HG02588 (cell line): ENCODE measurements at regions not wholly inside any gene's neighbourhood (a gene's known extent, or its start where the extent isn't known, plus 50 kb on each side); places are given as distances from the start of the nearest gene placed in this dataset.
"Not testable (repeated sequence)": the region's sequence is repeated elsewhere in the genome, so short reads cannot be mapped to it uniquely, and the experiment has no call there.

Experiments used
- ATAC-seq: cut with Tn5 transposase; IDR thresholded peaks from one replicate; pipeline ENCODE4 v1.9.1; 2021; ENCODE audit warnings: mild to moderate bottlenecking, moderate library complexity; ENCODE audit not compliant: unreplicated experiment

DNA sequence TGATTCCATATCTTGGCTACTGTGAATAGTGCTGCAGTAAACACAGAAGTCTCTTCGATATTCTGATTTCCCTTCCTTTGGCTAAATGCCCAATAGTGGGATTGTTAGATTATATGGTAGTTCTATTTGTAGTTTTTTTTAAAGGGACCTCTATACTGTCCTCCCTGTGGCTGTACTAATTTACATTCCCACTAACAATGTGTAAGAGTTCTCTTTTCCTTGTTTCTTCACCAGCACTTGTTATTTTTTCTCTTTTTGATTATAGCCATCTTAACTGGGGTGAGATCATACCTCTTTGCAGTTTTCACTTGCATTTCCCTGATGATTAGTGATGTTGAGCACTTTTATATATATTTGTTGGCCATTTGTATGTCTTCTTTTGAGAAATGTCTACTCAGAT lies 102.0 kb downstream of the CARTPT start:
- no peak for ATAC-seq

GRCh38 chr5:71822065-71822464 lies 103.0 kb downstream of the CARTPT start:
- not testable (repeated sequence) for ATAC-seq

DNA sequence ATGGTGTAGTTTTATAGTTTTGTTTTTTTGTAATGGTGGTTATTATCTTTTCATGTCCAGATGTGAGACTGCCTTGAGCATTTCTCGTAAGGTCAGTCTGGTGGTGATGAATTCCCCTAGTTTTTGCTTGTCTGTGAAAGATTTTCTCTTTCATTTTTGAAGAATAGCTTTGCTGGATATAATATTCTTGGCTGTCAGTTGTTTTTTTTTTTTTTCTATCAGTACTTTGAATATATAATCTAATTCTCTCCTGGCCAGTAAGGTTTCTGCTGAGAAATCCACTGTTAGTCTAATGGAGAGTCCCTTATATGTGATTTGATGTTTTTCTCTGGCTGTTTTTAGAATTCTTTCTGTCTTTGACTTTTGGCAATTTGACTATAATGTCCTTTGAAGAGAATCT lies 106.9 kb downstream of the CARTPT start:
- ATAC-seq, result no peak

DNA sequence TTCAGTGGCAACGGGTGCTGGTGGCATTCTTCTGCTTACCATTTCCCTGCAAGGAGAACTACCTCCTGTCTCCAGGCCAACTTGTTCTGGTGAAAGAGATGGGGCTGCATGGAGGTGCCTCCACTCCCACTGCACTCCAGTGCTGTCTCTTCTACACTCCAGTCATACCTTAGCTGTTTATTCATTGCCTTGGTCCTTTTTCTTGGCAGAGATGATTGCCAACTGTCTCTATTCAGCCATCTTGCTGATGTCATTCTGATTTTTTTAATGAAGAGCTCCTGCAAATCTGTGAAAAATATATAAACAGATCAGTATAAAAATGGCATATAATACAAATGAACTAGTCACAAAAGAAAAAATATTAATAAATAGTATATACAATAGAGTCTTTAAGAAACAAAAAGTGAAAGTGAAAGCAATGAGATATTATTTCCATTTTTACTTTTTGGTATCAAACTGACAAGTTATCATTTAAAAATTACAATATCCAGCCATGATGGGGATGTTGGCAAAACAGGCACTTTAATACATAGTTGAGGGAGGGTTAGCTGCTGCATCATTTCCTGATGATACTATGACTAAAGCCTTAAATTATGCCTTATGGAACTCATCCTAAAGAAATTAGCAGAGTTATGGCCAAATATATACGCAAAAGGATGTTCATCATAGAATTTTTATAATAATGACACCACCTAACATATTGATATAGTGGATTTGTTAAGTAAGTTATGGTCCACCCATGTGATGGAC lies 109.4 kb downstream of the CARTPT start:
- ATAC-seq, result no peak

- ATAC-seq, result no peak
Observed at GRCh38 chr5:71829206-71829605, 110.1 kb downstream of the CARTPT start.

- no peak for ATAC-seq
Observed at GRCh38 chr5:71830681-71831539, 111.8 kb downstream of the CARTPT start.

DNA sequence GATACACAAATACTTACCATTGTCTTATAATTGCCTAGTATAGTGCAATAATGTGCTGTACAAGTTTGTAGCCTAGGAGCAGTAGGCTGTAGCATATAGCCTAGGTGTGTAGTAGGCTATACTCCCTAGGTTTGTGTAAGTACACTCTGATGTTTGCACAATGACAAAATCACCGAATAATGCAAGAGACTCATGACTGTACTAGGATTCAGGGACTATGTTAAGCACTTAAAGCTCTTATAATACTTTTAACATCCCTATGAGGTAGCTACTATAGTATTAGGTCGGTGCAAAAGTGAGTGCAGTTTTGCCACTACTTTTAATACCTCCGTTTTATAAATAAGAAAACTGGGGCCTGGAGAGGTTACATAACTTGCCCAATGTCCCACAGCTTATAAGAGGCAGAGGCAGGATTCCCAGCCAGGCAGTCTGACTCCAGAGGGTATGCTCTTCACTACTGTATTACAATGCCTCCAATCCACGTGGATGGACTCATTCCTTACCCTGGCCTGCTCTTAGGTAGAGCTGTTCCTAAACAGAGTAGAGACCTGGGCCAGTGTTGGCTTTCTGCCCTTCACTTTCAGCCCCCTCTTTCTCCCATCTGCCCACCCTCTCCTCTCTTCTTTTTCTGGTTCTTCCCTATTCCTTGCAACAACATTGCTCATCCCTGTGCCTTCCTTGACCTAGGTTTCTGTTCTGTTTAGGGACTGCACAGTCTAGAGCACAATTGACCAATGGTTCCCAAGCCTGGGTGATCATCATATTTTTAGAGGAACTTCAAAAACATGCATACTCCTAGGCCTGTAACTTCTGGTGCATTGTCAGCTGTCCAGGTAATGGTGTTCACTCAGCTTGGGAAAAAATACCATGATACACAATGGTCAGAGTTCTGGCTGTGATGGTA lies 114.0 kb downstream of the CARTPT start:
- ATAC-seq, result no peak

- no peak for ATAC-seq
Observed at GRCh38 chr5:71834601-71835000, 115.5 kb downstream of the CARTPT start.

DNA sequence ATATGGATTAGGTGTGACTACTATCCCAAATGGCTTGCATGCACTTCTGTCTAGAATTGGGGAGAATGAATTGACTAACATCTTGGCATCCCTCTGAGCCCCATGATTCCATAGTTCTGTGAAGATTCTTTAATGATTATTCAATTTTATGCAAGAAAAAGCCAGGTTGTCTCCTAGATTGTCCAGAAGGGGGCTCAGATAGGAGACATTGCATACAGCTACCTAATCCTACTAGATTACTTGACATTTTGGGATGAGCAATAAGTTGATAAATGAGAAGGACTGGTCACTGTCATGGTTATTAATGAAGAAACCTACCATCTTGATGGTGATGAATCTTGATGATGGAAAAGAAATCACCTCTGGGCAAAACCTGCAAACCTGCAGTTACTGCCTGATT lies 117.0 kb downstream of the CARTPT start:
- ATAC-seq, result no peak

- no peak for ATAC-seq
Observed at GRCh38 chr5:71836559-71837112, 117.6 kb downstream of the CARTPT start.

DNA sequence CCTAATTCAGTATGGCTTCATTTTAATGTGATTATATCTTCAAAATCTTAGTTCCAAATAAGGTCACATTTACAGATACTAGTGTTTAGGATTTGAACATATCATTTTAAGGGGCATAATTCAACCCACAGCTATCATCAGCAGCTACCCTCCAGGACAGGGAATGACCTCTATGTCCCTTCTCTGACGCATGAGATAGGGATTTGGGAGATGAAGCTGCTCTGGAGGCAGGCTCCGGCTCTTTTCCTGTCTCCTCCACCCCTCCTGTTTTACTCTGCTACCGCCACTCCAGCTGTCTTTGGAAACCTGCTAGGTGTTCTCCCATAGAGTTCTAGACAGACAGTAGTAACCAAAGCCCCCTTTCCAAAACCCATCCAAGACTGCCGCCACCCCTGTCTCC lies 119.2 kb downstream of the CARTPT start:
- ATAC-seq, result no peak

- no peak for ATAC-seq
Observed at GRCh38 chr5:71839096-71839884, 120.2 kb downstream of the CARTPT start.

GRCh38 chr5:71841107-71841506 lies 122.0 kb downstream of the CARTPT start:
- ATAC-seq, result no peak

GRCh38 chr5:71843111-71843510 lies 124.0 kb downstream of the CARTPT start:
- ATAC-seq, result no peak

DNA sequence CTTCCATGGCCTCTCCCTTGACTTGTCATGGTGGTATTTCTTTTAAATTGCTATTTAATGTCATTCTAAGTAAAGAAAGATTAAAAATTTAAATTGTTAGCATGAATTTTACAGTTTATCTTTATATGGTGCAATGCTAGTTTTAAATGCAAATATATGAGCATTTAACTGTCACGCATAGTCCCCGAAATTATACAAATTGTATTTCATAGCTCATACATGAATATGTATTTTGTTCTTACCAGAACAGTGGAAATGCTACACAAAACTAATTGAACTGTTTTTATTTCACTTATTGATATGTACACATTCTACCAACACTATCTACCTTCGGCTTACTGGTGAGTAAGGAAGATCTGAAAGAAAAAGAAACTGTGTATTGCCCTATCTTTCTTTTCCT lies 125.8 kb downstream of the CARTPT start:
- ATAC-seq, result no peak

DNA sequence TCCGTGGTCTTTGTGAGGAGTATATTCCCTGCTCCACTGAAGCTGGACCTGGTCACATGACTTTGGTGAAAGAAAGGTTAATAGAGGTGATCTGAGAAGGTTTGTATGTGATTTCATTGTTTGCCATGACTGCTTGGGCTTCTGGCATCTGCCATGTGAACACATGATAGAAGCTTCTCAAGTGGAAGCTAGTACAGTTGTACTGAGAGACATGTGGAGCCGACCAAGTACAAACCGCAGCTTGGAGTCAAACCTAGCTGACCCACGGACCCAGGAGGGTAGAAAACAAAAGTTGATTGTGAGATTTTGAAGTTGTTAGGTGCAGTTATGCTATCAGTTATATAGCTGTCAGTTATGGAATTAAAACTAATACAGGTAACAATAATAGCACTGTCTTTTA lies 140.4 kb downstream of the CARTPT start:
- ATAC-seq, result no peak

DNA sequence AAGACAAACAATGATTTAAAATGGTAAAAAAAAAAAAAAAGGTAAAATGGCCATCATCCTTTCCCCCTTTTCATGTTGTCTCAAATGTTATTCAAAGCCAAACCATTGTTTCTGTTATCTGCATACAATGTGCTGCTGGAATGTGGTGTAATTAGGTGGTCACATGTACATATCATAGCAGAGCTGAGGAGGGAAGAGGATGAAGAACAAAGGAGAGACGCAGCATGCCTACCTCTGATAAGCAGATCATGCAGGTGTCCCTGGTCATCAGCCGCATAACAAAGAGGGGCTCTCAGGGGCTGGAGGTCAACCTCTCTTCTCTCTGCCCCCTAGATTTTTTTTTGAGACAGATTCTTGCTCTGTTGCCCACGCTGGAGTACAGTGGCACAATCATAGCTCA lies 141.0 kb downstream of the CARTPT start:
- ATAC-seq, result no peak

DNA sequence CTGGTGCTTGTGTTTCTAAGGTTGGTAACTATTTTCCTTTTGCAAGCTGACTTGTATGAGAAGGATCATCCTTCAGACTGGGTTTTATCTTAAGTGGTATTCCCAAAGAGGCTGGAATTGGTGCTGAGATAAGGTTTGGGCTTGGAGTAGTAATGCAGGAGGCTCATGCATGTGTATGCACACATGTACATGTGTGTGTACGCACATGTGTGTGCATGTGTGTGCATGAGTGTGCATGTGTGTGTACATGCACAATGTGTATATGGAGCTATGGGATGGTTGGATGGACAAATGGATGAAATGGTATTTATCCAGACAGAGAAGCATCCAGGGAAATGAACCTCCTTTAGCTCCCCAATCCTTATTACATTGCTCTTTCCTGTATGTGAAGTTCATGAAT lies 142.6 kb downstream of the CARTPT start:
- ATAC-seq, result no peak

DNA sequence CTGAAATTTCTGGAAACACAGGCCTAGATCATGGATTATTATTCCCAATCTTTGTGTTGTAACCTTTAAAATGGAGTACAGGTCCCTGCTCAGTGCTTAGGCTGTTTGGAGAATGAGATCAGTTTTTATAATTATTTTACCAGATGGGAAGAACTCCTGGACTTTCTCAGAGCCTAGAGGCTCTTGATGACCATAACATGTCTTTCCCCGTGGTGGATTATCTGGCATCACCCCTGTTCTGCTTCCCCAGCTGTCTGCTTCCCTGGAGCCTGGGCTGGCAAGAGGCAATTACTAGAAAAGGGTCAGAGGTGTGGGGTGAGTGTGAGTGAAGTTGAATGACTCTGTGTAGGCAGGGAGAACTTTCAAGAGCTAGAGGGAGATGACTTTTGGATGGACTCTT lies 143.0 kb downstream of the CARTPT start:
- no peak for ATAC-seq

- ATAC-seq, result no peak
Observed at GRCh38 chr5:71862507-71863060, 143.5 kb downstream of the CARTPT start.
